ENCODE measurements at regions not wholly inside any gene's neighbourhood (a gene's known extent, or its start where the extent isn't known, plus 50 kb on each side); places are given as distances from the start of the nearest gene placed in this dataset.

GRCh38 chr20:17872959-17873358 is 95.6 kb downstream of the SNX5 start:
- TF ChIP-seq, protein P1, sequence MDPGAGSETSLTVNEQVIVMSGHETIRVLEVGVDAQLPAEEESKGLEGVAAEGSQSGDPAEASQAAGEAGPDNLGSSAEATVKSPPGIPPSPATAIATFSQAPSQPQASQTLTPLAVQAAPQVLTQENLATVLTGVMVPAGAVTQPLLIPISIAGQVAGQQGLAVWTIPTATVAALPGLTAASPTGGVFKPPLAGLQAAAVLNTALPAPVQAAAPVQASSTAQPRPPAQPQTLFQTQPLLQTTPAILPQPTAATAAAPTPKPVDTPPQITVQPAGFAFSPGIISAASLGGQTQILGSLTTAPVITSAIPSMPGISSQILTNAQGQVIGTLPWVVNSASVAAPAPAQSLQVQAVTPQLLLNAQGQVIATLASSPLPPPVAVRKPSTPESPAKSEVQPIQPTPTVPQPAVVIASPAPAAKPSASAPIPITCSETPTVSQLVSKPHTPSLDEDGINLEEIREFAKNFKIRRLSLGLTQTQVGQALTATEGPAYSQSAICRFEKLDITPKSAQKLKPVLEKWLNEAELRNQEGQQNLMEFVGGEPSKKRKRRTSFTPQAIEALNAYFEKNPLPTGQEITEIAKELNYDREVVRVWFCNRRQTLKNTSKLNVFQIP (CRISPR knock-in tag; IDR thresholded peaks at IDR 0.05; ENCODE audit: borderline replicate concordance, low read depth) = no peak
- TF ChIP-seq, protein P2, sequence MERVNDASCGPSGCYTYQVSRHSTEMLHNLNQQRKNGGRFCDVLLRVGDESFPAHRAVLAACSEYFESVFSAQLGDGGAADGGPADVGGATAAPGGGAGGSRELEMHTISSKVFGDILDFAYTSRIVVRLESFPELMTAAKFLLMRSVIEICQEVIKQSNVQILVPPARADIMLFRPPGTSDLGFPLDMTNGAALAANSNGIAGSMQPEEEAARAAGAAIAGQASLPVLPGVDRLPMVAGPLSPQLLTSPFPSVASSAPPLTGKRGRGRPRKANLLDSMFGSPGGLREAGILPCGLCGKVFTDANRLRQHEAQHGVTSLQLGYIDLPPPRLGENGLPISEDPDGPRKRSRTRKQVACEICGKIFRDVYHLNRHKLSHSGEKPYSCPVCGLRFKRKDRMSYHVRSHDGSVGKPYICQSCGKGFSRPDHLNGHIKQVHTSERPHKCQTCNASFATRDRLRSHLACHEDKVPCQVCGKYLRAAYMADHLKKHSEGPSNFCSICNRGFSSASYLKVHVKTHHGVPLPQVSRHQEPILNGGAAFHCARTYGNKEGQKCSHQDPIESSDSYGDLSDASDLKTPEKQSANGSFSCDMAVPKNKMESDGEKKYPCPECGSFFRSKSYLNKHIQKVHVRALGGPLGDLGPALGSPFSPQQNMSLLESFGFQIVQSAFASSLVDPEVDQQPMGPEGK (CRISPR knock-in tag; IDR thresholded peaks at IDR 0.05; ENCODE audit: borderline replicate concordance) = no peak
- TF ChIP-seq RARB (CRISPR knock-in tag; IDR thresholded peaks at IDR 0.05) (no peak), BACH2 (CRISPR knock-in tag; IDR thresholded peaks at IDR 0.05; ENCODE audit: borderline replicate concordance) (no peak), ZNF8 (CRISPR knock-in tag; IDR thresholded peaks at IDR 0.05) (no peak)
- TF ChIP-seq, protein P3, sequence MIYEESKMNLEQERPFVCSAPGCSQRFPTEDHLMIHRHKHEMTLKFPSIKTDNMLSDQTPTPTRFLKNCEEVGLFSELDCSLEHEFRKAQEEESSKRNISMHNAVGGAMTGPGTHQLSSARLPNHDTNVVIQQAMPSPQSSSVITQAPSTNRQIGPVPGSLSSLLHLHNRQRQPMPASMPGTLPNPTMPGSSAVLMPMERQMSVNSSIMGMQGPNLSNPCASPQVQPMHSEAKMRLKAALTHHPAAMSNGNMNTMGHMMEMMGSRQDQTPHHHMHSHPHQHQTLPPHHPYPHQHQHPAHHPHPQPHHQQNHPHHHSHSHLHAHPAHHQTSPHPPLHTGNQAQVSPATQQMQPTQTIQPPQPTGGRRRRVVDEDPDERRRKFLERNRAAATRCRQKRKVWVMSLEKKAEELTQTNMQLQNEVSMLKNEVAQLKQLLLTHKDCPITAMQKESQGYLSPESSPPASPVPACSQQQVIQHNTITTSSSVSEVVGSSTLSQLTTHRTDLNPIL (CRISPR knock-in tag; IDR thresholded peaks at IDR 0.05; ENCODE audit: low read depth) = no peak

Measured in SK-N-SH treated with all-trans-retinoic acid at 6 μM for 48 hours (cell line).